IMR-90 (cell line): ENCODE measurements at regions not wholly inside any gene's neighbourhood (a gene's known extent, or its start where the extent isn't known, plus 50 kb on each side); places are given as distances from the start of the nearest gene placed in this dataset.

Experiments used
- ATAC-seq: fragments of 200-7000 bp; cut with Tn5 transposase; 2 replicates; pipeline ENCODE4 v1.9.1; 2020; ENCODE audit warnings: low read depth, mild to moderate bottlenecking, moderate library complexity
- BruUV-seq: library from RNA; stranded (reverse); fragments of 400-500 nt; replicated peaks from 2 replicates; lab custom pipeline; 2021; lab: Mats Ljungman, UMichigan
- CTCF ChIA-PET: fragments of 300-600 bp; formaldehyde crosslinking; extraction: SDS; loops from one replicate; lab custom pipeline; 2021; ENCODE audit warnings: antibody characterized with exemption; lab: Yijun Ruan, JAX
- POLR2A ChIA-PET: fragments of 300-600 bp; sonication (Branson Sonifier 250); formaldehyde crosslinking; loops from one replicate; lab custom pipeline; 2022; ENCODE audit warnings: antibody characterized with exemption; ENCODE audit not compliant: unreplicated experiment; lab: Charles Lee
- DNase-seq: peaks from one replicate; pipeline ENCODE4 v3.0.0; 2013
- H2AFZ ChIP-seq: replicated peaks from 2 replicates; pipeline ENCODE3; 2013; ENCODE audit warnings: low read length, mild to moderate bottlenecking; ENCODE audit not compliant: poor library complexity
- H2AK5ac ChIP-seq: 2 replicates; pipeline ENCODE4 v1.6.1; 2013; ENCODE audit warnings: low read depth, low read length, inconsistent platforms
- H2AK9ac ChIP-seq: replicated peaks from 2 replicates; pipeline ENCODE3; 2013; ENCODE audit warnings: mild to moderate bottlenecking, low read depth, low read length, moderate library complexity; ENCODE audit not compliant: poor library complexity
- H2BK120ac ChIP-seq: 2 replicates; pipeline ENCODE4 v1.6.1; 2013; ENCODE audit warnings: low read depth, low read length, inconsistent platforms
- H2BK15ac ChIP-seq: 3 replicates; pipeline ENCODE4 v1.6.1; 2013; ENCODE audit warnings: low read depth, low read length, inconsistent platforms
- H2BK20ac ChIP-seq: 2 replicates; pipeline ENCODE4 v1.6.1; 2013; ENCODE audit warnings: low read depth, mild to moderate bottlenecking, inconsistent platforms, low read length, moderate library complexity
- H2BK5ac ChIP-seq: 2 replicates; pipeline ENCODE4 v1.6.1; 2013; ENCODE audit warnings: mild to moderate bottlenecking, low read depth, low read length, inconsistent platforms; ENCODE audit not compliant: poor library complexity, severe bottlenecking
- H3K14ac ChIP-seq: replicated peaks from 2 replicates; pipeline ENCODE4 v1.6.1; 2013; ENCODE audit warnings: low read depth, low read length, inconsistent platforms
- H3K18ac ChIP-seq: 2 replicates; pipeline ENCODE4 v1.6.1; 2013; ENCODE audit warnings: low read depth, low read length, control low read depth
- H3K23ac ChIP-seq: 2 replicates; pipeline ENCODE4 v1.6.1; 2013; ENCODE audit warnings: low read depth, low read length, inconsistent platforms
- H3K27ac ChIP-seq: 2 replicates; pipeline ENCODE4 v1.5.1; 2013; ENCODE audit warnings: mild to moderate bottlenecking, control low read depth, low read length; ENCODE audit not compliant: insufficient read depth
- H3K27me3 ChIP-seq: 2 replicates; pipeline ENCODE4 v1.6.1; 2013; ENCODE audit warnings: low read length; ENCODE audit not compliant: control insufficient read depth, insufficient read depth
- H3K36me3 ChIP-seq: 2 replicates; pipeline ENCODE4 v1.6.1; 2013; ENCODE audit warnings: low read length, mixed read lengths; ENCODE audit not compliant: control insufficient read depth, insufficient read depth
- H3K4ac ChIP-seq: 2 replicates; pipeline ENCODE4 v1.6.1; 2013; ENCODE audit warnings: low read depth, low read length, inconsistent platforms
- H3K4me1 ChIP-seq: 2 replicates; pipeline ENCODE4 v1.6.1; 2013; ENCODE audit warnings: low read length, mixed read lengths; ENCODE audit not compliant: control insufficient read depth, insufficient read depth
- H3K4me2 ChIP-seq: 2 replicates; pipeline ENCODE4 v1.6.1; 2013; ENCODE audit warnings: low read depth, mild to moderate bottlenecking, control low read depth, low read length, moderate library complexity
- H3K4me3 ChIP-seq: 2 replicates; pipeline ENCODE4 v1.5.1; 2013; ENCODE audit warnings: low read depth, mild to moderate bottlenecking, control low read depth, low read length, moderate library complexity; ENCODE audit not compliant: insufficient read depth
- H3K56ac ChIP-seq: 2 replicates; pipeline ENCODE4 v1.6.1; 2013; ENCODE audit warnings: low read length, inconsistent platforms; ENCODE audit not compliant: insufficient read depth; ENCODE audit errors: extremely low read depth
- H3K79me1 ChIP-seq, 2 experiments: 2 replicates each; pipeline ENCODE4 v1.6.1; 2013; ENCODE audit warnings: low read length in 2 of 2, inconsistent platforms in 1 of 2, low read depth in 1 of 2
- H3K9ac ChIP-seq: 2 replicates; pipeline ENCODE4 v1.6.1; 2013; ENCODE audit warnings: low read depth, low read length, control low read depth
- H3K9me1 ChIP-seq: 2 replicates; pipeline ENCODE4 v1.6.1; 2013; ENCODE audit warnings: low read length, inconsistent platforms; ENCODE audit not compliant: insufficient read depth
- H3K9me3 ChIP-seq: 2 replicates; pipeline ENCODE4 v1.6.1; 2013; ENCODE audit warnings: low read length; ENCODE audit not compliant: control insufficient read depth, insufficient read depth
- H4K20me1 ChIP-seq: 2 replicates; pipeline ENCODE4 v1.6.1; 2013; ENCODE audit warnings: low read length, inconsistent platforms; ENCODE audit not compliant: insufficient read depth
- H4K5ac ChIP-seq: 2 replicates; pipeline ENCODE4 v1.6.1; 2013; ENCODE audit warnings: mild to moderate bottlenecking, low read depth, low read length, control low read depth
- H4K8ac ChIP-seq, 2 experiments: 2 replicates each; pipeline ENCODE4 v1.6.1; 2013; ENCODE audit warnings: low read depth in 2 of 2, low read length in 2 of 2, control low read depth in 1 of 2, inconsistent platforms in 1 of 2
- H4K91ac ChIP-seq: 2 replicates; pipeline ENCODE4 v1.6.1; 2013; ENCODE audit warnings: low read depth, low read length, inconsistent platforms; ENCODE audit not compliant: insufficient read depth
- BHLHE40 ChIP-seq: fragments of 150-350 bp; IDR thresholded peaks from 2 replicates; pipeline ENCODE4 v1.6.1; 2016; ENCODE audit warnings: mild to moderate bottlenecking, low read depth, low read length
- CEBPB ChIP-seq: IDR thresholded peaks from 2 replicates; pipeline ENCODE4 v1.6.1; 2012; ENCODE audit warnings: low read depth, low read length, improper control_type of control experiment
- MAZ ChIP-seq: IDR thresholded peaks from 2 replicates; pipeline ENCODE4 v1.6.1; 2012; ENCODE audit warnings: low read depth, mild to moderate bottlenecking, low read length, improper control_type of control experiment, moderate library complexity, borderline replicate concordance
- MXI1 ChIP-seq: IDR thresholded peaks from 2 replicates; pipeline ENCODE4 v1.6.1; 2012; ENCODE audit warnings: low read depth, mild to moderate bottlenecking, low read length, moderate library complexity, borderline replicate concordance
- NFE2L2 ChIP-seq: fragments of 150-350 bp; IDR thresholded peaks from 2 replicates; pipeline ENCODE4 v1.6.1; 2016; ENCODE audit warnings: low read depth, mild to moderate bottlenecking, low read length
- RAD21 ChIP-seq: IDR thresholded peaks from 2 replicates; pipeline ENCODE4 v1.6.1; 2012; ENCODE audit warnings: low read length, improper control_type of control experiment
- RCOR1 ChIP-seq: IDR thresholded peaks from 2 replicates; pipeline ENCODE4 v1.6.1; 2012; ENCODE audit warnings: mild to moderate bottlenecking, low read length, improper control_type of control experiment; ENCODE audit not compliant: insufficient replicate concordance
- RFX5 ChIP-seq: IDR thresholded peaks from 2 replicates; pipeline ENCODE4 v1.8.0; 2012; ENCODE audit warnings: low read depth, mild to moderate bottlenecking, low read length, moderate library complexity
- WGBS, 2 experiments: methylation state at CpG; one replicate each; pipeline versions ENCODE4 v1.1.5 to v1.1.7; 2013; ENCODE audit warnings: missing lambda C conversion rate in 2 of 2; ENCODE audit not compliant: insufficient read length in 1 of 2; ENCODE audit errors: extremely low coverage in 2 of 2; 5-methylcytosine and 5-hydroxymethylcytosine counted together
- dilution Hi-C: fragments of 300-500 bp; cut with HindIII; formaldehyde crosslinking; loops from one replicate; pipeline ENCODE4 v1.14.3; 2018; ENCODE audit warnings: low sequenced_read_pairs; ENCODE audit not compliant: unreplicated experiment
- in situ Hi-C: fragments of 300-500 bp; cut with MboI; formaldehyde crosslinking; loops from 3 replicates; pipeline ENCODE4 v1.14.3; 2019; ENCODE audit warnings: low sequenced_read_pairs, inconsistent platforms, mixed read lengths
- intact Hi-C: fragments of 100-400 bp; cut with micrococcal nuclease; formaldehyde crosslinking; loops from 2 replicates; pipeline ENCODE4 v1.10.0; 2022

DNA sequence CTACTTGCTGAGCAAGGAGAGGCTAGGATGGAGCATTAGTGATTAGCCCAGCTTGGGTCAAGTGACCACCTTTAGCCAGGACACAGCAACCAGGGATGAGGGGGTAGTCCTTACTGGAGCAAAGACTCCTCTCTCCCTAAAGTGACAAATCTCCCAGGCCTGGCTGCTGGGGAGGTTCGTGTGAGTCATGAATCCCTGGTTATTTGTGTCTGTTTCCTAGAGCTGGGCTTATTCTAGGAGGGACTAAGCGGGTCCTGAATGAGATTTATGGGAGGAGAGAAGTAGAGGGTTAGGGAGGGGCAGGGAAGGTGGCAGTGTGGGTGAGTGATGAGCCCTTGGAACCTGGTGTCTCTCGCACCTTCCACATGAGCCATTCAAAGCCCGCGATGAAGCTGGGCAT lies 487.3 kb downstream of the TSHZ3 start:
- Histone ChIP-seq H3K56ac (no peak overlapping the region), H3K14ac (no peak overlapping the region), H3K9me1 (no peaks in the 10 kb centered on the region), H3K18ac (no peak overlapping the region), H2AK5ac (no peak overlapping the region), H3K27me3 (no peaks in the 10 kb centered on the region), H3K27ac (no peak overlapping the region), H4K8ac (no peak overlapping the region), H4K91ac (no peak overlapping the region), H2BK5ac (no peak overlapping the region), H2BK15ac (no peak overlapping the region), H2AK9ac (no peak overlapping the region), H2BK120ac (no peak overlapping the region), H3K4ac (no peak overlapping the region), H2BK20ac (no peak overlapping the region), H2AFZ (no peak overlapping the region), H3K36me3 (no peaks in the 10 kb centered on the region), H3K9me3 (no peaks in the 10 kb centered on the region), H3K79me1 (no peaks in the 10 kb centered on the region), H3K4me3 (no peak overlapping the region), H4K20me1 (no peaks in the 10 kb centered on the region), H4K5ac (no peak overlapping the region), H3K4me1 (no peaks in the 10 kb centered on the region), H3K23ac (no peak overlapping the region), H3K9ac (no peak overlapping the region), H3K4me2 (no peak overlapping the region)
- 0% methylated on average over 1 of the region's 5 CpGs; no CpG with 5 or more reads in 1 of the 2 experiments for WGBS, 2 experiments
- dilution Hi-C loops = no loop called here
- ChIA-PET CTCF (no interaction called here), POLR2A (no interaction called here)
- in situ Hi-C loops = no loop called here
- intact Hi-C loops = no loop called here
- no peak for ATAC-seq
- BruUV-seq = no TSS peak
- no peak for TF ChIP-seq BHLHE40
- TF ChIP-seq RFX5 = no peak
- no peak for TF ChIP-seq MXI1
- TF ChIP-seq RAD21 = no peak
- TF ChIP-seq CEBPB = no peak
- TF ChIP-seq RCOR1 = no peak
- no peak for TF ChIP-seq NFE2L2
- no peak for TF ChIP-seq MAZ
- DNase-seq = no peak
